Motor neuron (in vitro differentiated cells): ENCODE measurements at regions not wholly inside any gene's neighbourhood (a gene's known extent, or its start where the extent isn't known, plus 50 kb on each side); places are given as distances from the start of the nearest gene placed in this dataset.

Experiments
- ATAC-seq, 8 experiments: fragments of 200-7000 bp; cut with Tn5 transposase; replicated peaks in 6 of 8; 2 replicates each; pipeline ENCODE4 v1.8.0; 2021; ENCODE audit warnings: mild to moderate bottlenecking in 8 of 8, moderate library complexity in 8 of 8
- H3K27ac ChIP-seq, 2 donors: fragments of 250-450 bp; sonication (Bioruptor Pico); 2 replicates each; pipeline ENCODE4 v1.9.0; 2021; ENCODE audit warnings: antibody characterized with exemption in 2 of 2, mild to moderate bottlenecking in 2 of 2, moderate library complexity in 1 of 2
- H3K4me1 ChIP-seq, 2 donors: fragments of 250-450 bp; sonication (Bioruptor Pico); replicated peaks in 1 of 2; 2 replicates each; pipeline ENCODE4 v1.6.1; 2021; ENCODE audit warnings: antibody characterized with exemption in 2 of 2, mild to moderate bottlenecking in 2 of 2, moderate library complexity in 1 of 2
- H3K4me3 ChIP-seq, 5 donors: fragments of 250-450 bp; sonication (Bioruptor Pico); 2 replicates each; pipeline ENCODE4 v1.9.0; 2021; ENCODE audit warnings: antibody characterized with exemption in 5 of 5, mild to moderate bottlenecking in 5 of 5, moderate library complexity in 4 of 5
- WGBS, 10 experiments: fragments of 450-650 bp; shearing (Covaris generic); methylation state at CpG; one replicate each; pipeline ENCODE4 v1.0.0; 2022; 5-methylcytosine and 5-hydroxymethylcytosine counted together
- in situ Hi-C, 9 experiments: fragments of 400-800 bp; cut with MboI; loops; one replicate each; pipeline ENCODE4 v1.15.0; 2021; ENCODE audit warnings: low sequenced_read_pairs in 9 of 9, low pct_unique_long_range_greater_than_20kb in 2 of 9; ENCODE audit not compliant: unreplicated experiment in 9 of 9

DNA sequence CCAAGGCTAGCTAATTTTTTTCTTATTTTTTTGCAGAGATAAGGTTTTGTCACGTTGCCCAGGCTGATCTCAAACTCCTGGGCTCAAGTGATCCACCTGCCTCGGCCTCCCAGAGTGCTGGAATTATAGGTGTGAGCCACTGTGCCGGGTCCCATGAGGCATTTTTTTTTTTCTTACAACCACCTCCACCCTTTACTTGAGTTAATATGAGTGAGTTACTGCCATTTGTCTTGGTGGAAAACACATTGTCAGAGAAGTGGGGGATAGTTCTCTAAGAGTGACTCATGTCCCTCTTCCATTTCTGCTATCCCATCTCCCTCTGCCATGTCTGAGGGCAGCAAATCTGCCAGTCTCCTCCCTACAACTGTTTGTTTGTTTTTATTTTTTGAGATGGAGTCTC is 163.4 kb upstream of the CLINT1 start:
- H3K4me1 ChIP-seq: peaks cover 0 to 5% of the 10 kb centered on the region in 2 donors
- in situ Hi-C loops: loop anchor here in 1 of 9 experiments (25.0 kb wide), 1 partner anchor 1090 kb away; no protein-coding TSS in a partner anchor
- H3K4me3 ChIP-seq: no peak overlapping the region
- ATAC-seq: no peak
- WGBS, 10 experiments: 23 to 93% (median 60%) methylated on average over 1 to 3 of the region's 3 CpGs; no CpG with 5 or more reads in 3 of the 10 experiments
- H3K27ac ChIP-seq: no peak overlapping the region

DNA sequence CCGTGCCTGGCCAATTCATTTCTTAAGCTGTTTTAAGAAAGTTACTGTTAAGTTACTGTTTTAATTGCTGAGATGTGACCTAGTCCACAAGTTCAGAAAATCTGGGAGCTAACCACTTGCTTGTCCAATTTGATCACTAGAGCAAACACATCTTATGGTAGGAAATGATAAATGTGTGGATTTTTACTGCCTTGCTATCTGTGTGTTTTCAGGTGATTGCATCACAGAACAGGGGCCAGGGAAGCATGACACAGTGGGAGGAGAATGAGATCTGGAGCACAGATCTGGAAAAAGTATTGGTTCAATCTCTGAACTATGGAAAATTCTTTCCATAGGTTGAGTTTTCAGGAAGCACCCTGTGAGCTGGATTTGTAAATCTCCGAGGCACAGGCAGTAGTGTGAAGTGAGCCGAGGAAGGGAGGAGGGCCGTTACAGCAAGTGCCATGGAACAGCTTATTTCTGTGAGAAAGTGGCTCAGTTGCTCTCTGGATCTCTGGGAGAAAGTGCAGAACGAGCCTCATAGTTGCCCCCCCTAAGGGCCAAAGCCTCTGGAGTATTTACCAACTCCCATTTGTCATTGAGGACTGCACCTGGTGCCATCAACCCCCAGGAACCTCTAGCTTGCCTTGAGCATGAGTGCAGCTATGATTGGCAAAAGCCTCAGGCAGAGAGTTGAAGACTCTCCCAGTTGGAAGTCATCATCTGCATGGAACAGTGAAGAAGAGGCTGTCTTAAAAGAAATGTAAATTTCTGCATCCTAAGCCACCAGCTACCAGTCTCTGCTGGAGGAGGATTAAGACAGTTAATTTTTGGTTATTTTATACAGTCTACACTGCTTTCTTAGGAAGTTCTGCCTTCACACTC is 161.8 kb upstream of the CLINT1 start:
- Histone ChIP-seq H3K4me3 (no peak overlapping the region), H3K27ac (no peak overlapping the region), H3K4me1 (peaks cover 0 to 5% of the 10 kb centered on the region in 2 donors)
- 40 to 80% (median 67%) methylated on average over 1 to 4 of the region's 5 CpGs; no CpG with 5 or more reads in 3 of the 10 experiments for WGBS, 10 experiments
- in situ Hi-C loops: loop anchor here in 1 of 9 experiments (25.0 kb wide), 1 partner anchor 1092 kb away; no protein-coding TSS in a partner anchor
- ATAC-seq: peak in 2 of 8 experiments; percentile 38 to 44

DNA sequence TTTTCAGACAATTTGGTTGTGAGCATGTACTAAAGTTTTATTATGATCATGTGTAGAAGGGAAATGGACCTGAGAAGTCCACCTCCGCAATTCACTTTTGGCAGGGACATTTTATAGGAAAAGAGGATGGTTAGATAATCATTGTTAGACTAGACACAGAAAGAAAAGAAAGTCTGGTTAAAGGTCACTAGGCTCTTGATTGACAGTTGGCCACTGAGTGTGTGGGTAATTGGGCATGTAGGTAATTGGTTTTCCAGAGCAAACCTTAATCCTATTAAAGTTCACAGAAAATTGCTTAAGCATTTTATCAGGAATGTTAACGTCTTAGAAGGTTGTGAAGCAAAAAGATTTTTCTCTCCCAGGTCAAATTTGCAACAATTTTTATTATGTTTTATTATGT is 158.5 kb upstream of the CLINT1 start:
- 56 to 100% (median 83%) methylated on average over 1 to 2 of the region's 2 CpGs; no CpG with 5 or more reads in 2 of the 10 experiments for WGBS, 10 experiments
- H3K27ac ChIP-seq: no peak overlapping the region
- in situ Hi-C loops: loop anchor here in 1 of 9 experiments (25.0 kb wide), 1 partner anchor 1095 kb away; no protein-coding TSS in a partner anchor
- H3K4me3 ChIP-seq: no peak overlapping the region
- H3K4me1 ChIP-seq: peaks cover 18 to 20% of the 10 kb centered on the region in 2 donors
- ATAC-seq: no peak

DNA sequence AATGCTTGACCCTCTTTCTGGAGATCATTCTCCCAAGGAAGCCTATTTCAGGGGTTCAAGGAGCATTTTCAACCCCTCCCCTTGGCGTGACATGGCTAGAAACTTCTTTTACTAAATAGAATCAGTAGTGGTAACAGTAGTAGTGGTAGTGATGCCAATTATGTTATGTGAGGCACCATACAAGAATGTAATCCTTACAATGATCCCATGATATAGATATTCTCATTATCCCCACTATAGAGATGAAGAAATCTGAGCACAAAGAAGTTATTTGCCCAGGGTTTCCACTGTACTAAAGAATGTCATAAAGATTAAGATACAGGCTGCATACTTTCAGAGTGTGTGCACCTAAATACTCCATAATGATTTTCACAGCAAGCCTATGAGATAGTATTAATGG is 155.4 kb upstream of the CLINT1 start:
- Histone ChIP-seq H3K4me1 (peaks cover 24 to 34% of the 10 kb centered on the region in 2 donors), H3K4me3 (no peak overlapping the region), H3K27ac (no peak overlapping the region)
- no peak for ATAC-seq
- in situ Hi-C loops: loop anchor here in 1 of 9 experiments (25.0 kb wide), 1 partner anchor 1098 kb away; no protein-coding TSS in a partner anchor
- WGBS, 10 experiments: 40 to 100% (median 72%) methylated on average over 1 of the region's 1 CpG; no CpG with 5 or more reads in 6 of the 10 experiments

DNA sequence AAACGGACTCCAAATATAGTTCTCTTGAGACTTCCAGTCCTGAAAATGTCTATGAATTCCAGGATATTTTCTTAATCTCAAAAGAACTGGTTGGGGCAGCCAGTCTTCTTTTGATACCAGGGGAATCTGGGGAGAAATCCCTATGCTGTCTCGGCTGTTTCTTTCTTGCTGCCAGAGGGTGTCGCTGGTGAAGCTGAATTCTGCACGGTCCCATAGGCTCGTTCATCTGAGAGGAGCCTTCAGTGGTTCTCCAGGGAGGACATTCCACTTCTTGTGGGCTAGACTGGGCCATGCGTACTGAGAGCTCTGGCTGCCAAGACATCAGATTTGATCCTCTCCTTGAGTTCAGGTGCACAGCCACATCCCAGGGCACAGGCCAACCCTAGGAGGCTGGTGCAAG is 155.0 kb upstream of the CLINT1 start:
- H3K4me3 ChIP-seq: no peak overlapping the region
- H3K4me1 ChIP-seq: peaks cover 24 to 34% of the 10 kb centered on the region in 2 donors
- H3K27ac ChIP-seq: no peak overlapping the region
- in situ Hi-C loops: loop anchor here in 1 of 9 experiments (25.0 kb wide), 1 partner anchor 1098 kb away; no protein-coding TSS in a partner anchor
- WGBS, 10 experiments: 0 to 58% (median 22%) methylated on average over 1 to 5 of the region's 6 CpGs; no CpG with 5 or more reads in 4 of the 10 experiments
- peak in 5 of 8 experiments; percentile 36 to 93 (median 75) for ATAC-seq

DNA sequence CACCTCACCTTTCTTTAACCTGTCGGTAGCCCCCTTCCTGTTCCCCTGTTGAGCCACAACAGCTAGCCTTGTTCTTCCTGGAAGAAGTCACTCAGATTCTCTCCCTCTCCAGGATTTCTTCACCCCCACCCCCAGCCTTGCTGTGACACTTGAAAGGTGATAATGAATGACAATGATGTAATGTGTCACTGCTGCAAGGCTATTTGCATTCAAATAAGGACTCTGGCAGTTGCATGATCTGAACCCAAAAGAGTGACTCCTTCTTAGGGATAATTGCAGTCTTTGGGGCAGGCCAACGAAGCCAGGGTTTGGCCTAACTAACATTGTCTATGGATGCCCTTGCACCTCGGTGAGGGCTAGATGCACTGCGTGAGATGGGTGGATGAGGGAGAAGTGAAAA is 154.4 kb upstream of the CLINT1 start:
- in situ Hi-C loops: loop anchor here in 1 of 9 experiments (25.0 kb wide), 1 partner anchor 1099 kb away; no protein-coding TSS in a partner anchor
- Histone ChIP-seq H3K4me3 (no peak overlapping the region), H3K27ac (no peak overlapping the region), H3K4me1 (peaks cover 24 to 34% of the 10 kb centered on the region in 2 donors)
- WGBS, 10 experiments: 0 to 100% (median 21%) methylated on average over 1 to 3 of the region's 4 CpGs; no CpG with 5 or more reads in 3 of the 10 experiments
- ATAC-seq: peak in 5 of 8 experiments; percentile 82 to 94 (median 89)

DNA sequence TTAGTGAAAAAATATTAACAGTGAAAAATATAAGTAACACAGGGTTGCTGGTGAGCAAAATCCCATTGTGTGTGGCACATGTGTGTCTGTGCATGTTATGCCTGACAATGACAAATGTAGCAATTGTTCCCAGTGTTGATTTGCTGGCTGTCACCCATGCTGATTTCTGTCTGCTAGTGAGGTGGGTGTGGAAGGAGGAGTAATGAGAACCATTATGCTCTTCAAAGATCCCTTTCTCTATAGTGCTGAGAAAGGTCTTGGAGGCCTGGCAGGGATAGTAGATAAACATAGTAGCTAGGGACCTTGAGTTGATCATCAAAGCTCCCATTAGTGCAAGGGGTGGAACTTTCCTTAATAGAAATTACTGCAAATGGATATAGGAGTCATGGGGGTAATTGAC is 152.5 kb upstream of the CLINT1 start:
- peaks cover 24 to 34% of the 10 kb centered on the region in 2 donors for H3K4me1 ChIP-seq
- H3K27ac ChIP-seq: no peak overlapping the region
- in situ Hi-C loops: loop anchor here in 1 of 9 experiments (25.0 kb wide), 1 partner anchor 1101 kb away; no protein-coding TSS in a partner anchor
- peak in 6 of 8 experiments; percentile 14 to 73 (median 52) for ATAC-seq
- H3K4me3 ChIP-seq: no peak overlapping the region

DNA sequence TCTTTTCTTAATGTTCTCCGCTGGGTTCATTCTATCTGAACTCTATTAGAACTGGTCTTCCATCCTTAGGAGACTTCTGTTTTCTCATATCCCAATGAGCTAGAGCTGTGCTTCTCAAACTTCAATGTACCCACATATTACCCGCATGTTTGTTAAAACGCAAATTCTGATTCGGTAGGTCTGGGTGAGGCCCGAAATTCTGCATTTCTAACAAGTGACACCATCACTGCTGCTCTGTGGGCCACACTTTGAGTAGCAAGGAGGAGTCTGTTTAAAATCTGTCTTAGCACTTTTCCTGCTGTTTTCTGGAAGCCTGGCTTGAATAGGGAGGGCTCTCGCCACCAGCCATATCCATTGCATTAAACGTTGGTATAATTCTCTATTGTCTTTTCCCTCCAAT is 151.9 kb upstream of the CLINT1 start:
- Histone ChIP-seq H3K4me1 (peaks cover 24 to 34% of the 10 kb centered on the region in 2 donors), H3K27ac (no peak overlapping the region), H3K4me3 (no peak overlapping the region)
- ATAC-seq: peak in 2 of 8 experiments; percentile 16 to 17
- 24 to 87% (median 53%) methylated on average over 1 to 7 of the region's 7 CpGs for WGBS, 10 experiments
- in situ Hi-C loops: loop anchor here in 1 of 9 experiments (25.0 kb wide), 1 partner anchor 1101 kb away; no protein-coding TSS in a partner anchor

DNA sequence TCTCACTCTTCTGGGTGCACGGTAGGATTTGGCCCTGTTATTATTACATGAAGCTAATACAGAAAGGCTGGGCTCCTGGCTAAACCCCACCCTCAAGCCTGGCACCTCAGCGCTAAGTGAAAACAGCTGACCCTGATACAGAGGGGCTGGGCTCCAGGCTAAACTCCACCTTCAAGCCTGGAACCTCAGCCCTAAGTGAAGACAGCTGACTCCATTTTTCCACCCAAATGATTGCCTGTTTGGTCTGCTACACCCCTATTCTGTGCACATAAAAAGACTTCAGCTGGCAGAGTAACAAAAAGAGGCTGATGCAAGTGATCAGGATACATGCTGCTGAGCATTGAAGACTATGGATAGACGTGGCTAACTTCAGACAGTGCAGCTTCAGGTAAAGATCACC is 148.4 kb upstream of the CLINT1 start:
- in situ Hi-C loops: loop anchor here in 1 of 9 experiments (25.0 kb wide), 1 partner anchor 1105 kb away; no protein-coding TSS in a partner anchor
- ATAC-seq: peak in 3 of 8 experiments; percentile 23 to 94 (median 93)
- 0 to 100% (median 62%) methylated on average over 1 to 3 of the region's 3 CpGs for WGBS, 10 experiments
- Histone ChIP-seq H3K4me3 (no peak overlapping the region), H3K4me1 (peaks cover 8 to 15% of the 10 kb centered on the region in 2 donors), H3K27ac (no peak overlapping the region)

DNA sequence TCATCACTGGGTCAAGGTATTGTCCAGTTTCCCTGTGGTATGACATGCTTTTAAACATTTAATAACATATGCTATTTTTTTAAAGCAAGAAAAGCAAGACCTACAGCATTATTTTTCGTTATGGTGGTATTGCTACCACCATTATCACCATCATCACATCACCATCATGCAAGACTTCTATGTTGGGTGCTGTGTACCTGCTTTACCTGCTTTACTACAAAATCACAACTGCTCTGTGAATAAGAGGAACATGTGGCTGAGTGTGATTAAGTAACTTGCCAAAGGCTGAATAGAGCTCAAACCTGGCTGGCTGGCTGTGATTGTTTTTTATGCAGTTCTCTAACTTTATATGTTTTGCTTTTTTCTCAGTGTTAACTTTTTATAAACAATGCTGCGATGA is 140.8 kb upstream of the CLINT1 start:
- no peak for ATAC-seq
- no peak overlapping the region for H3K27ac ChIP-seq
- no peak overlapping the region for H3K4me3 ChIP-seq
- 38 to 86% (median 75%) methylated on average over 1 to 2 of the region's 2 CpGs; no CpG with 5 or more reads in 1 of the 10 experiments for WGBS, 10 experiments
- H3K4me1 ChIP-seq: no peaks in the 10 kb centered on the region
- in situ Hi-C loops: loop anchor here in 3 of 9 experiments (10.0 to 25.0 kb wide), 4 partner anchors 185 to 1138 kb away; no protein-coding TSS in a partner anchor

DNA sequence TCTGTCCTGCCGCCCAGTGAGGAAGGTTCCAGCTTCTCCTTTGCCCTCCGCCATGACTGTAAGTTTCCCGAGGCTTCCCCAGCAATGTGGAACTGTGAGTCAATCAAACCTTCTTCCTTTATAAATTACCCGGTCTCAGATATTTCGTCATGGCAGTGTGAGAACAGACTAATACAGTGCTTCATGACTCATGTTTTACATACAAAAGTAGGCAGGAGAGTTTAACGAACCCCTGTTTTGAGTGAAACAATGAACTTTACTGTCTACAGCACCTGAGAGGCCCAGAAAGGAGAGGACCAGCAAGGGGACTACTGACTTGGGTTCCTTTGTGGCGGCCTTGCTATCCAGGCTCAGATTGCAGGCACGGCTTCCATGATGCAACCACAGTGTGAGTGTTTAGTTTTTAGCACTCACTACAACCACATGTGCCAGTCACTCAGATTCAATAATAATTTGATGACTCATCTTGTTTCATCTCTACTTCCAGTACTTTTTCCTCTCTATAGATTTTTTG is 139.1 kb upstream of the CLINT1 start:
- Histone ChIP-seq H3K27ac (no peak overlapping the region), H3K4me3 (no peak overlapping the region), H3K4me1 (no peaks in the 10 kb centered on the region)
- ATAC-seq: peak in 1 of 8 experiments; percentile 27
- 42 to 100% (median 85%) methylated on average over 1 to 8 of the region's 8 CpGs for WGBS, 10 experiments
- in situ Hi-C loops: loop anchor here in 2 of 9 experiments (10.0 to 25.0 kb wide), 3 partner anchors 183 to 1139 kb away; no protein-coding TSS in a partner anchor

DNA sequence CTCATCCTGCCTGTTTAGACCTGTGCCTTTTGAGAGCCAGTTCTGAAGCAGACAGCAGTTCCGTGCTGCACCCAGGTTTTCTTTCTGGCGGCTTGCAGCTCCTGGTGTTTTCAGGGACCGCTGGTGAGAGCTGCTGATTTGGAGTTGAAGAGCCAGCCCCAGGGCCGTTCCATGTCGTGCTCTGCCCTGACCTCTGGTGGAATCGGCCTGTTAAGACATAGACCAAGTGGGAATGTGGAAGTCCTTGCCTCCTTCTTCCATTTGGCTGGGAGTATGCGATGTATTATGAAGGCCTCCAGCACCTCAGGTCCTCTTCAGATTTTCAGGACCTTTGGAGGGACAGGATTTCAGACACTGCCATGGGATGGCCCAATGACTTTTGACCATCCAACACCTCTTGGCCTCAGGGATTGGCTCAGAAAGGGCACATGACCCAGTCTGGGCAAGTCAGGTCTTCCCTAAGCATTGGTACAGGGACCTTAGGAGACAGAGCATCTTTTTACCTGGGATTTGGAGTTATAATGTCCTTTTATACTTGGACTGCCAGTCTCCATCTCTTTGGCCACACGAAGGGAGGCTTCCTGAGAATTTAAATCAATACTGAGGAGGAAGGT is 136.1 kb upstream of the CLINT1 start:
- no peak overlapping the region for H3K4me3 ChIP-seq
- in situ Hi-C loops: loop anchor here in 2 of 9 experiments (10.0 to 25.0 kb wide), 3 partner anchors 180 to 1142 kb away; no protein-coding TSS in a partner anchor
- no peaks in the 10 kb centered on the region for H3K4me1 ChIP-seq
- ATAC-seq: peak; percentile 53 to 100 (median 77)
- WGBS, 10 experiments: 0 to 57% (median 39%) methylated on average over 1 to 6 of the region's 8 CpGs; no CpG with 5 or more reads in 3 of the 10 experiments
- H3K27ac ChIP-seq: no peak overlapping the region
